ENCODE measurements at regions not wholly inside any gene's neighbourhood (a gene's known extent, or its start where the extent isn't known, plus 50 kb on each side); places are given as distances from the start of the nearest gene placed in this dataset.

- no peak overlapping the region for H3K4me3 ChIP-seq (ENCODE audit: low read depth, low read length)
- TF ChIP-seq, protein P1, sequence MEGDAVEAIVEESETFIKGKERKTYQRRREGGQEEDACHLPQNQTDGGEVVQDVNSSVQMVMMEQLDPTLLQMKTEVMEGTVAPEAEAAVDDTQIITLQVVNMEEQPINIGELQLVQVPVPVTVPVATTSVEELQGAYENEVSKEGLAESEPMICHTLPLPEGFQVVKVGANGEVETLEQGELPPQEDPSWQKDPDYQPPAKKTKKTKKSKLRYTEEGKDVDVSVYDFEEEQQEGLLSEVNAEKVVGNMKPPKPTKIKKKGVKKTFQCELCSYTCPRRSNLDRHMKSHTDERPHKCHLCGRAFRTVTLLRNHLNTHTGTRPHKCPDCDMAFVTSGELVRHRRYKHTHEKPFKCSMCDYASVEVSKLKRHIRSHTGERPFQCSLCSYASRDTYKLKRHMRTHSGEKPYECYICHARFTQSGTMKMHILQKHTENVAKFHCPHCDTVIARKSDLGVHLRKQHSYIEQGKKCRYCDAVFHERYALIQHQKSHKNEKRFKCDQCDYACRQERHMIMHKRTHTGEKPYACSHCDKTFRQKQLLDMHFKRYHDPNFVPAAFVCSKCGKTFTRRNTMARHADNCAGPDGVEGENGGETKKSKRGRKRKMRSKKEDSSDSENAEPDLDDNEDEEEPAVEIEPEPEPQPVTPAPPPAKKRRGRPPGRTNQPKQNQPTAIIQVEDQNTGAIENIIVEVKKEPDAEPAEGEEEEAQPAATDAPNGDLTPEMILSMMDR (IDR thresholded peaks at IDR 0.05; ENCODE audit: low read depth, low read length, missing control alignments) = no peak
- no peak for DNase-seq (ENCODE audit: low read depth)
Observed at GRCh38 chr15:91611561-91612323, 241.8 kb upstream of the SLCO3A1 start.

GRCh38 chr15:91620229-91620628, 233.3 kb upstream of the SLCO3A1 start:
- no peak overlapping the region for H3K4me3 ChIP-seq (ENCODE audit: low read depth, low read length)
- no peak for DNase-seq (ENCODE audit: low read depth)
- TF ChIP-seq, protein P1 (IDR thresholded peaks at IDR 0.05; ENCODE audit: low read depth, low read length, missing control alignments) = no peak

DNA sequence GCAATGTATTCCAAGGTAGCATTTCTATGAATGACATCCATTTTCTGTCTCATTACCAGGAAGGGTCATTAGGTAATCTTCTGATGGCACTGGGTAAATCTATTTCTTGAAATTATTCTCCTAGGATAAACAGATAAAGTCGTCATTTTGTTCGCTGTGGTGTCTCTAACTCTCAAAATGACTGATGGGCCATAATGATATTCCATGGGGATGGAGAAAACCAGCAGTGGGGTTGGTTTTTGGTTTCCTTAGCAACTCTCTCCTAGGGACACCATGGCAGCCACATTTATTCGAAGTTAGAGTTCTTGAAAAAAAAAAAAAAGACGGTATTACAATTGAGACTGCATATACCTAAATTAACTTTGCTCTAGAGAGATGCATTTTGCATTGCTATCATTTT, 231.3 kb upstream of the SLCO3A1 start:
- DNase-seq (ENCODE audit: low read depth) = no peak
- TF ChIP-seq, protein P1 (IDR thresholded peaks at IDR 0.05; ENCODE audit: low read depth, low read length, missing control alignments) = no peak
- H3K4me3 ChIP-seq (ENCODE audit: low read depth, low read length) = no peak overlapping the region

GRCh38 chr15:91622711-91623342, 230.7 kb upstream of the SLCO3A1 start:
- TF ChIP-seq, protein P1 (IDR thresholded peaks at IDR 0.05; ENCODE audit: low read depth, low read length, missing control alignments) = no peak
- no peak overlapping the region for H3K4me3 ChIP-seq (ENCODE audit: low read depth, low read length)
- DNase-seq (ENCODE audit: low read depth) = no peak

- no peak for DNase-seq (ENCODE audit: low read depth)
- H3K4me3 ChIP-seq (ENCODE audit: low read depth, low read length) = no peak overlapping the region
- TF ChIP-seq, protein P1 (IDR thresholded peaks at IDR 0.05; ENCODE audit: low read depth, low read length, missing control alignments) = no peak
Observed at GRCh38 chr15:91624353-91624968, 229.0 kb upstream of the SLCO3A1 start.

DNA sequence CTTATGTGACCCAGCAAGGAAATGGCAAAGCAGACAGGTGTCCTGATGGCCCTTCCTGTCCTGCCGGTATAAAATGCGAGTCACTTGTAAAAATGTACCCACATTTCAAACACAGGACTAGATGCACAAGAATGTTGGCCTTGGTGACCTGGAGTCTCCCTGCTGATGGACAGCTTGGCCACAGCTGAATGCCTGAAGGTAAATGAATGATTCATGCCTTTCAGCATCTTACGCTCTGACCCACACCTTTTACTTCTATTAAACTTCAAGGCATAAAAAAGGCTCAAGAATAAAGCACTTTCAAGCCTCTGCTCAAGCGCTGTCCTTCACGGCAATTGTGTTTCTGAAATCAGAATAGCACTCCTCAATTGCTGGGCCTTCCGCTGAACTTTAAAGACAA, 228.0 kb upstream of the SLCO3A1 start:
- H3K4me3 ChIP-seq (ENCODE audit: low read depth, low read length) = no peak overlapping the region
- DNase-seq (ENCODE audit: low read depth) = no peak
- TF ChIP-seq, protein P1 (IDR thresholded peaks at IDR 0.05; ENCODE audit: low read depth, low read length, missing control alignments) = no peak

All from GM12864 (cell line).